Calu3 (cell line): ENCODE measurements at regions not wholly inside any gene's neighbourhood (a gene's known extent, or its start where the extent isn't known, plus 50 kb on each side); places are given as distances from the start of the nearest gene placed in this dataset.

Source experiments
- BruUV-seq: library from RNA; stranded (reverse); fragments of 400-500 nt; replicated peaks from 2 replicates; lab custom pipeline; 2021; lab: Mats Ljungman, UMichigan
- CTCF ChIA-PET: fragments of 300-600 bp; sonication (Branson Sonifier 250); formaldehyde crosslinking; loops from one replicate; lab custom pipeline; 2022; ENCODE audit warnings: antibody characterized with exemption; lab: Charles Lee
- DNase-seq: peaks from one replicate; pipeline ENCODE4 v3.0.0; 2022
- H3K27ac Mint-ChIP-seq: one replicate; pipeline ENCODE4 v1.8.0; 2022; ENCODE audit warnings: mixed read lengths; ENCODE audit not compliant: unreplicated experiment
- H3K27me3 Mint-ChIP-seq: one replicate; pipeline ENCODE4 v1.8.0; 2022; ENCODE audit warnings: mixed read lengths; ENCODE audit not compliant: unreplicated experiment
- H3K36me3 Mint-ChIP-seq: one replicate; pipeline ENCODE4 v1.8.0; 2022; ENCODE audit warnings: mild to moderate bottlenecking, moderate library complexity, mixed read lengths; ENCODE audit not compliant: insufficient read depth, unreplicated experiment
- H3K4me1 Mint-ChIP-seq: one replicate; pipeline ENCODE4 v1.8.0; 2022; ENCODE audit warnings: mild to moderate bottlenecking, low read depth, mixed read lengths; ENCODE audit not compliant: unreplicated experiment
- H3K4me3 Mint-ChIP-seq: one replicate; pipeline ENCODE4 v1.8.0; 2022; ENCODE audit warnings: mild to moderate bottlenecking, low read depth, moderate library complexity, mixed read lengths; ENCODE audit not compliant: unreplicated experiment
- H3K9me3 Mint-ChIP-seq: one replicate; pipeline ENCODE4 v1.8.0; 2022; ENCODE audit warnings: low read depth, mixed read lengths; ENCODE audit not compliant: unreplicated experiment
- intact Hi-C: fragments of 100-400 bp; cut with micrococcal nuclease; formaldehyde crosslinking; loops from one replicate; pipeline ENCODE4 v1.10.0; 2022; ENCODE audit not compliant: unreplicated experiment
- TF ChIP-seq, protein P1 (sequence below): fragments of 200-600 bp; IDR thresholded peaks from one replicate; pipeline ENCODE4 v1.8.0; 2022; ENCODE audit warnings: antibody characterized with exemption; ENCODE audit not compliant: unreplicated experiment

DNA sequence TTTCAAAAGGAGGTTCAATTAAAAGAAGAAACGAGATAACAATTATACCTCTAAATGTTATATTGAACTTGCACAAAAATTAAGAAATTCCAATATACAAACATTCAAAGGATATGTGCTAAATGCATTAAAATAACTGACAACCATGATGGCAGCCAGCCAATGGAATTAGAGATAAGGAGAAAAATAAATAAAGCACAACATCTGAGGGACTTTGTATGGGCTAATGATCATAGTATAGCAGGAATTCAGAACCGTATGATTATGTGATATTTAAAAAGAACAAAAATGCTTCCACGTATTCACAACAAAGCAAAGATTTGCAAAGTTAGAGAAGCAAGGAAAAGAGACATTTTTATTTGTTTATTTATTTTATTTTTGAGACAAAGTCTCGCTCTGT is 1103.0 kb downstream of the CBLN2 start:
- intact Hi-C loops, result no loop called here
- TF ChIP-seq, protein P1, sequence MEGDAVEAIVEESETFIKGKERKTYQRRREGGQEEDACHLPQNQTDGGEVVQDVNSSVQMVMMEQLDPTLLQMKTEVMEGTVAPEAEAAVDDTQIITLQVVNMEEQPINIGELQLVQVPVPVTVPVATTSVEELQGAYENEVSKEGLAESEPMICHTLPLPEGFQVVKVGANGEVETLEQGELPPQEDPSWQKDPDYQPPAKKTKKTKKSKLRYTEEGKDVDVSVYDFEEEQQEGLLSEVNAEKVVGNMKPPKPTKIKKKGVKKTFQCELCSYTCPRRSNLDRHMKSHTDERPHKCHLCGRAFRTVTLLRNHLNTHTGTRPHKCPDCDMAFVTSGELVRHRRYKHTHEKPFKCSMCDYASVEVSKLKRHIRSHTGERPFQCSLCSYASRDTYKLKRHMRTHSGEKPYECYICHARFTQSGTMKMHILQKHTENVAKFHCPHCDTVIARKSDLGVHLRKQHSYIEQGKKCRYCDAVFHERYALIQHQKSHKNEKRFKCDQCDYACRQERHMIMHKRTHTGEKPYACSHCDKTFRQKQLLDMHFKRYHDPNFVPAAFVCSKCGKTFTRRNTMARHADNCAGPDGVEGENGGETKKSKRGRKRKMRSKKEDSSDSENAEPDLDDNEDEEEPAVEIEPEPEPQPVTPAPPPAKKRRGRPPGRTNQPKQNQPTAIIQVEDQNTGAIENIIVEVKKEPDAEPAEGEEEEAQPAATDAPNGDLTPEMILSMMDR, result no peak
- no peak overlapping the region for H3K4me3 Mint-ChIP-seq
- H3K9me3 Mint-ChIP-seq, result peaks cover 2% of the 10 kb centered on the region
- H3K27me3 Mint-ChIP-seq, result no peaks in the 10 kb centered on the region
- no peaks in the 10 kb centered on the region for H3K36me3 Mint-ChIP-seq
- no peak overlapping the region for H3K27ac Mint-ChIP-seq
- H3K4me1 Mint-ChIP-seq, result no peaks in the 10 kb centered on the region
- BruUV-seq, result no TSS peak
- CTCF ChIA-PET, result no interaction called here
- no peak for DNase-seq

DNA sequence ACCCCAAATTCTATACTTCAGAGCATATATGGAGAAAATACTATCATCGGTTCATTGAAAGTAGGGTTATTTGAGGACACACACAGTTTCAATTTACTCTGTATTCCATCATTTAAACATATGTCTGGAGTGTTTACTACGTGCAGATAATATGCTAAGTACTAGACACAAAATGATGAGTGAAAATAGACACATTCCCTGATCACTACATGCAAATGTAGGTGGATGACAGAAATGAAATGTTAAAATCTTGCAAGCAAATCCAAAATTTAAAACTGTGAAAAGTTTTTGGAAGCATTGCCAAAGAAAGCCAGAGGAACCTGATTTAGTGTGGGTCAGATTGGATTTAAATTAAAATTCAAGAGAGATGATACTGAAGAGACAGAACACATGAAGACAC is 1106.6 kb downstream of the CBLN2 start:
- Mint-ChIP-seq H3K27me3 (no peaks in the 10 kb centered on the region), H3K4me1 (no peaks in the 10 kb centered on the region), H3K9me3 (no peaks in the 10 kb centered on the region), H3K27ac (no peak overlapping the region), H3K36me3 (no peaks in the 10 kb centered on the region), H3K4me3 (no peak overlapping the region)
- no TSS peak for BruUV-seq
- CTCF ChIA-PET, result no interaction called here
- TF ChIP-seq, protein P1, result no peak
- no peak for DNase-seq
- intact Hi-C loops, result no loop called here

DNA sequence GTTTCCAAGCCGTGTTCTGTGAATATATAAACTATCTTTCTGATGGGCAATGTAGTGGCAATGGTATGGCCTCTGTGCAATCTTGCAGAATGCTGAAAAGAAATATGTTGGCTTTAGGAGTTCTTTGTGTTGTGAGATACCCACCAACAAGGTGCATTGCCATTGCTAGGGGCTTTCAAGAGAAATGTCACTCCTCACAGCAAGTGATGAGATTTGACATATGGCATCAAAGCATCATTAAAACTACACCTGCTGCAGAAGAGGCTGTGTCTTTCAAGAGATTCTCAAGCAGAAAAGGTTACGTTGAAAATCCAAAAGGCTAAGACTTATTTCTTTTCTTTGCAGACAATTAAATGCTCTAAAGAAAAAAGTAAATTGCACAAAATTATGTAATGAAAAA is 1110.8 kb downstream of the CBLN2 start:
- Mint-ChIP-seq H3K4me3 (no peak overlapping the region), H3K27me3 (no peaks in the 10 kb centered on the region), H3K36me3 (no peaks in the 10 kb centered on the region), H3K4me1 (no peaks in the 10 kb centered on the region), H3K9me3 (no peaks in the 10 kb centered on the region), H3K27ac (no peak overlapping the region)
- CTCF ChIA-PET, result no interaction called here
- BruUV-seq, result no TSS peak
- TF ChIP-seq, protein P1, result no peak
- intact Hi-C loops, result no loop called here
- no peak for DNase-seq

DNA sequence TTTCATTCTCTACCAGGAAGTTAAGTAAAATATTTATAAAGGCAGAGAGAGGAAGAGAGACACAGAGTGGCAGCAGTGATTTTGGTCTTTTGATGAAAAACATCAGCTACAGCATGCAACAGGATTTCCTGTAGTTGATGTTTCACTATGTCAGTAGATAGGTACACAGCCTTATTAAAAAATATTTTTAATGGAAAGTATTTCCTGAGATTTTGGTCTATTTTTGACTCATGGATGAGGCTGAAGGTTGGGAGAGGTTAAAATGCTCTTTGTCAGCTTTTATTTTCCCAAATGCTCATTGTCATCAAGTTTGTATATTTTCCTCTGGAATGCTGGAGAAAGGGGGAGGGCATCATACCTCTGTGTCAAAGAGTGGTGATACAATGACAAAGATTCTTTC is 1112.5 kb downstream of the CBLN2 start:
- Mint-ChIP-seq H3K4me3 (no peak overlapping the region), H3K9me3 (no peaks in the 10 kb centered on the region), H3K36me3 (no peaks in the 10 kb centered on the region), H3K4me1 (no peaks in the 10 kb centered on the region), H3K27me3 (no peaks in the 10 kb centered on the region), H3K27ac (no peak overlapping the region)
- intact Hi-C loops, result no loop called here
- TF ChIP-seq, protein P1, result no peak
- DNase-seq, result no peak
- no TSS peak for BruUV-seq
- CTCF ChIA-PET, result no interaction called here
